ENCODE measurements at regions not wholly inside any gene's neighbourhood (a gene's known extent, or its start where the extent isn't known, plus 50 kb on each side); places are given as distances from the start of the nearest gene placed in this dataset.

DNA sequence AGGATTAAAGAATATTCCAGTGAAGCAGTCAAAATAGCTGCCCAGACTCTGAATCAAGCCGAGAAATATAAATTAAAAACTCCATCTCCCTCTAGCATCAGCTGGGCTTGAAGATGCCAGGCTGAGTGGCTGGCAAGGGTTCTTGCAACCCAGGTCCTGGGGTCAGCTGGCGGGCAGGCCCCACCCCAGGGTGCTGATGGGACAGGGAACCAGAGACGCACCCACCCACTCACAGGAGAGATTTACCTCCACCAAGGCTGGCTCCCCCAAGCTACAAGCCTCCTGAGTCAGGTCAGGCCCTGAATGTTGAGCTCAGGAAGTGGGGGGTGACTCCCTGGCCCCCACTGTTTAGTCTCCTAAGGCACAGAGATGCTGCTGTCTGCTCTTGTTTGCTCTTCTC, 83.9 kb upstream of the HSPA9 start:
- no peaks in the 10 kb centered on the region for H3K9me2 ChIP-seq (ENCODE audit: insufficient read depth, low read length)
- no peak overlapping the region for H3K4me3 ChIP-seq (ENCODE audit: low read length)
- H3F3A ChIP-seq (ENCODE audit: insufficient read depth, low read length, poor library complexity, severe bottlenecking) = no peaks in the 10 kb centered on the region
- no peak overlapping the region for H3K4me2 ChIP-seq (ENCODE audit: low read length)
- no peaks in the 10 kb centered on the region for H3K9me3 ChIP-seq (ENCODE audit: low read length)
- H3K36me3 ChIP-seq (ENCODE audit: insufficient read depth, low read length) = no peaks in the 10 kb centered on the region
- no peak overlapping the region for H3K27ac ChIP-seq (ENCODE audit: low read length)
- H3K9ac ChIP-seq (ENCODE audit: low read length) = no peak overlapping the region
- no peak overlapping the region for H2AFZ ChIP-seq (ENCODE audit: low read depth, low read length)
- no peaks in the 10 kb centered on the region for H4K20me1 ChIP-seq (ENCODE audit: insufficient read depth)
- TF ChIP-seq REST (IDR thresholded peaks at IDR 0.05; ENCODE audit: borderline replicate concordance) (no peak), TAF1 (IDR thresholded peaks at IDR 0.05; ENCODE audit: low read depth) (no peak), POLR2AphosphoS5 (IDR thresholded peaks at IDR 0.05) (no peak), MXI1 (conservative IDR thresholded peaks at IDR 0.05; ENCODE audit: poor library complexity, severe bottlenecking) (no peak), SMC3 (conservative IDR thresholded peaks at IDR 0.05; ENCODE audit: poor library complexity) (no peak), EZH2 (IDR thresholded peaks at IDR 0.05; ENCODE audit: borderline replicate concordance, insufficient read depth, low read length, poor library complexity, severe bottlenecking) (no peak), EP300 (conservative IDR thresholded peaks at IDR 0.05; ENCODE audit: poor library complexity, severe bottlenecking) (no peak), RAD21 (conservative IDR thresholded peaks at IDR 0.05) (no peak)
- TF ChIP-seq, protein P1, sequence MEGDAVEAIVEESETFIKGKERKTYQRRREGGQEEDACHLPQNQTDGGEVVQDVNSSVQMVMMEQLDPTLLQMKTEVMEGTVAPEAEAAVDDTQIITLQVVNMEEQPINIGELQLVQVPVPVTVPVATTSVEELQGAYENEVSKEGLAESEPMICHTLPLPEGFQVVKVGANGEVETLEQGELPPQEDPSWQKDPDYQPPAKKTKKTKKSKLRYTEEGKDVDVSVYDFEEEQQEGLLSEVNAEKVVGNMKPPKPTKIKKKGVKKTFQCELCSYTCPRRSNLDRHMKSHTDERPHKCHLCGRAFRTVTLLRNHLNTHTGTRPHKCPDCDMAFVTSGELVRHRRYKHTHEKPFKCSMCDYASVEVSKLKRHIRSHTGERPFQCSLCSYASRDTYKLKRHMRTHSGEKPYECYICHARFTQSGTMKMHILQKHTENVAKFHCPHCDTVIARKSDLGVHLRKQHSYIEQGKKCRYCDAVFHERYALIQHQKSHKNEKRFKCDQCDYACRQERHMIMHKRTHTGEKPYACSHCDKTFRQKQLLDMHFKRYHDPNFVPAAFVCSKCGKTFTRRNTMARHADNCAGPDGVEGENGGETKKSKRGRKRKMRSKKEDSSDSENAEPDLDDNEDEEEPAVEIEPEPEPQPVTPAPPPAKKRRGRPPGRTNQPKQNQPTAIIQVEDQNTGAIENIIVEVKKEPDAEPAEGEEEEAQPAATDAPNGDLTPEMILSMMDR (IDR thresholded peaks at IDR 0.05; ENCODE audit: poor library complexity, severe bottlenecking) = no peak
- no peaks in the 10 kb centered on the region for H3K79me2 ChIP-seq (replicated peaks; ENCODE audit: insufficient read depth, low read length)
- H3K27me3 ChIP-seq (ENCODE audit: insufficient read depth, low read depth, low read length) = no peaks in the 10 kb centered on the region

- H3K4me2 ChIP-seq (ENCODE audit: low read length) = no peak overlapping the region
- no peaks in the 10 kb centered on the region for H3K27me3 ChIP-seq (ENCODE audit: insufficient read depth, low read depth, low read length)
- TF ChIP-seq TAF1 (IDR thresholded peaks at IDR 0.05; ENCODE audit: low read depth) (no peak), REST (IDR thresholded peaks at IDR 0.05; ENCODE audit: borderline replicate concordance) (no peak), EP300 (conservative IDR thresholded peaks at IDR 0.05; ENCODE audit: poor library complexity, severe bottlenecking) (no peak), EZH2 (IDR thresholded peaks at IDR 0.05; ENCODE audit: borderline replicate concordance, insufficient read depth, low read length, poor library complexity, severe bottlenecking) (no peak), POLR2AphosphoS5 (IDR thresholded peaks at IDR 0.05) (no peak), MXI1 (conservative IDR thresholded peaks at IDR 0.05; ENCODE audit: poor library complexity, severe bottlenecking) (no peak), RAD21 (conservative IDR thresholded peaks at IDR 0.05) (no peak)
Observed at GRCh38 chr5:138658676-138659075, 83.5 kb upstream of the HSPA9 start.

More at GRCh38 chr5:138658676-138659075, 83.5 kb upstream of the HSPA9 start:
- no peaks in the 10 kb centered on the region for H3F3A ChIP-seq (ENCODE audit: insufficient read depth, low read length, poor library complexity, severe bottlenecking)
- H3K79me2 ChIP-seq (replicated peaks; ENCODE audit: insufficient read depth, low read length) = no peaks in the 10 kb centered on the region
- no peak overlapping the region for H3K27ac ChIP-seq (ENCODE audit: low read length)
- no peaks in the 10 kb centered on the region for H3K9me3 ChIP-seq (ENCODE audit: low read length)
- H3K9me2 ChIP-seq (ENCODE audit: insufficient read depth, low read length) = no peaks in the 10 kb centered on the region
- no peak overlapping the region for H3K9ac ChIP-seq (ENCODE audit: low read length)
- no peaks in the 10 kb centered on the region for H4K20me1 ChIP-seq (ENCODE audit: insufficient read depth)
- no peaks in the 10 kb centered on the region for H3K36me3 ChIP-seq (ENCODE audit: insufficient read depth, low read length)
- H2AFZ ChIP-seq (ENCODE audit: low read depth, low read length) = no peak overlapping the region
- no peak overlapping the region for H3K4me3 ChIP-seq (ENCODE audit: low read length)

All from neural cell (in vitro differentiated cells).